Stimulated activated CD8-positive, alpha-beta memory T cell treated with anti-CD3 and anti-CD28 coated beads, Interleukin-15, amount 100 ng/mL, for 48 hours (primary cell): ENCODE measurements at regions not wholly inside any gene's neighbourhood (a gene's known extent, or its start where the extent isn't known, plus 50 kb on each side); places are given as distances from the start of the nearest gene placed in this dataset.
A peak's percentile ranks its signal among the peaks of the same experiment; 100 is the strongest.
"Not testable (repeated sequence)": the region's sequence is repeated elsewhere in the genome, so short reads cannot be mapped to it uniquely, and the experiment has no call there.

Experiments used
- DNase-seq, 2 donors: peaks; one replicate each; pipeline ENCODE4 v3.0.0-alpha.2; 2020; ENCODE audit warnings: low read depth in 2 of 2

DNA sequence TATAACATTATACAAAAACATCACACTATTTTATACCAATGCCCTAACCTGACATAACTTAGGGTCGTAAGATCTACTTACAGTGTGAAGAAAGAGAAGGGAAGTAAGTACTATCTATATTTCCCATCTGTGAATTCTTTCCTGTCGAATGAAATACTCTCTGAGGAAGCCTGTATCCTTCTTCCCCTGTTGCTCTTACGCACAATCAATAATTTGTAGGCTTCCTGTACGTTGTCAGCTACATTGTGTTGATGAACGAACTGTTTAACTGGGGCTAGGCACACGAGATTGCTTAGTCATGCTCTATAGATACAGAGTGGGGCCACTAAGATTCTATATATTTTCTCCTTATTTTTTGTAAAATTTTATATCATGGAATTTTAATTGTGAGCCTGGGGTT, 1125.0 kb upstream of the CELF4 start:
- no peak for DNase-seq

DNA sequence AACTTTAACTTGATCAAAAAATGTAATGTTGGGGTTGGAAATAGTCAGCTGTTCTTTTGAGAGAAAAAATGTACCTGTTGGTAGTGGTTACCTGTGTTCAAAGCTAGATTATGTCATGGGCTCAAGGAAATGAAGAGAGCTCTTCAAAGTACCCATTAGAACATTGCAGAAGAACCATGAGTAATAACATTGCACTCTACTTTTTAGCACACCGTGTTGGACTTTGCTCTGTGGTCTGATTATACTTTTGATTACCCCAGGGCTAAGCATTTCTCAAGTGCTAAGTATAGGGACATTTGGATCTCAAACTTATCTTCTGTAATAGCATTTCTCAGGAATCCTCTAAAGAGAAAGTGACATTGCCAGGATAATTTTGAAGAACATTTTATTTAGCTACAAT, 1122.8 kb upstream of the CELF4 start:
- DNase-seq: no peak

GRCh38 chr18:38670486-38670885, 1104.9 kb upstream of the CELF4 start:
- DNase-seq: no peak

GRCh38 chr18:38664929-38665328, 1099.3 kb upstream of the CELF4 start:
- DNase-seq: no peak

GRCh38 chr18:38663682-38664081, 1098.1 kb upstream of the CELF4 start:
- no peak for DNase-seq

GRCh38 chr18:38663270-38663669, 1097.7 kb upstream of the CELF4 start:
- DNase-seq: no peak

- no peak for DNase-seq
Observed at GRCh38 chr18:38654946-38655345, 1089.3 kb upstream of the CELF4 start.

GRCh38 chr18:38651736-38652135, 1086.1 kb upstream of the CELF4 start:
- no peak for DNase-seq

GRCh38 chr18:38648179-38648578, 1082.6 kb upstream of the CELF4 start:
- no peak for DNase-seq

DNA sequence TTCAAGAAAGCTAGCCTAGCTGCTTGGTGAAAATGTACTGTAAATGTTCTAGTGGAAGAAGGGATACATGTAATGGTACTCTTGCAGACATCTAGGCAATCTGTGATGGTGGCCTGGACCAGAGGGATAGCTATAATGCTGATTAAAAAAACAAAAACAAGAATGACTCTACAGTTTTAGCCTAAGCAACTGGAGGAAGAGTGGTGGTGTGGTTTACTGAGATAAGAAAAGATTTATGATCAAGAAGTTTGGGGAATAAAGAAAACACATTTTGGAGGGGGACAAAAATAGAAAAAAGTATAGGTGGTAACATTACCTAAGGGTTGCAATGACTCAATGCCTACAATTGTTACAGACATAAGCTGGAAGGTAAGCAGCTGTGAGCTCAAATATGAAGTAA, 1080.7 kb upstream of the CELF4 start:
- no peak for DNase-seq

- DNase-seq: no peak
Observed at GRCh38 chr18:38644875-38645641, 1079.5 kb upstream of the CELF4 start.

DNA sequence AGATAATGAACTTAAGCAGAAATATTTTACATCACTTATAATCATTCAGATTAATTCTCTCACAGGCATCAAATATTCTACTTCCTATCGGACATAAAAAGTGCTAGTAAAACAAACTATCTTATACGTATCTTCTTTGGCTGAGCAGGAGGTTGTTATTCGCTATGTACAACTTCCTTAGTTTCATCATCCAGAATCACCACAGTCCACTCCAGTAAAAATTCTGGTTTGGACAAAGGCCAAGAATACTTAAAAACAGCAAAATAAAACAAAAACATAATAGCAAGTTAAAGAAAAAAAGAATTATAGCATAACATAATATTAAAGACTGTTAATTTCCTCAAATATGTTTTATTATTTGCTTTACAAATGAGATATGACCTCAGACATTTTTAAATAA, 1077.1 kb upstream of the CELF4 start:
- no peak for DNase-seq

- not testable (repeated sequence) for DNase-seq
Observed at GRCh38 chr18:38639700-38640099, 1074.1 kb upstream of the CELF4 start.

DNA sequence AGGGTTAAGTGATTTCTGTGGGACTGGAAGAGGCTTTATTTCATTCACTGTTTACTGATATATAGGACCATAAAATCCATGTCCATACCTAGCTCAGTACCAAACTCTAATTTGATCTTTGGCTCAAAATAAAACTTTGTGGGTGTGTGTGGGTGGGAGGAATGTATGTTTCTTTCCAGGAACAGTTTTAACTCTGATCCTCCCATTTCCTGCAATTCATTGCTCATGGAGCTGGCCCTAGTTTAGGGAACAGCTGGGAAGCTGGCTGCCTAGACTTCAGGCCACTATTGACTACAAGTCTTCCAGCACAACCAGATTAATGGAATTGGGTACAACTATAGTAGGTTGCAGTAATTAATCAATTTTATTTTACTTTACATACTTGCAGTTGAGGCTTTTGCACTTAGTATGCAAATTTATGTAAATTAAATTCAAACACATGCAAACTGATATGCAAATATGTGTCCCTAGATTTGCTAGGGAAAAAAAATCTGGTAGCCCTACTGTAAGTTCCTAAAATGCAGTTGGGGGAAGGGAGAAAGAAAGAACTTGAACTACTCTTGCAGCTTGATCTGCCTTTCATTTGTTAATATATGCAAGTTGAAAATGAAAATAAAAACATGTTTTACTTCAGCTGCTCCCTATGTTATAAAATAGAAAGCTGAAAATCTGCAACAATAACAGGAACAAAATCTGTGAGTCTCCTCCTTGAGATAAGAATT, 1070.3 kb upstream of the CELF4 start:
- DNase-seq: no peak

DNA sequence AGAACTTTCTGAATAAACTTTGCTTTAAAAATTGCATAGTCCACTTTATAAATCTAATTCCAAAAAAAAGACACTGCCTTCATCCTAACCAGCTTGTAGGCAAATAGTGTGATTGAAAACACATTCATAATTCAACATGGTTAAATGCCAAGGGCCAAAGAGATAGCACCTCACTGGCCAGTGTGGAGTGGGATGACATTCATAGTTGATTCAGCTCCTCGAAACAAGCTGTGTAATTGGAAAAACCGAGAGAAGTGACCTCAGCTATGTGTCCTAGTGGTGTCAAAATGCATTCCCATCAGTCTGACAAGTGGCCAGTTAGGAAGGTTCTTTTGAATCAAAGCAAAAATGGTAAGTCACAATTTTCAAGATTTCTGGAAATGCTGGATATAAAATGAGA, 1068.5 kb upstream of the CELF4 start:
- no peak for DNase-seq

DNA sequence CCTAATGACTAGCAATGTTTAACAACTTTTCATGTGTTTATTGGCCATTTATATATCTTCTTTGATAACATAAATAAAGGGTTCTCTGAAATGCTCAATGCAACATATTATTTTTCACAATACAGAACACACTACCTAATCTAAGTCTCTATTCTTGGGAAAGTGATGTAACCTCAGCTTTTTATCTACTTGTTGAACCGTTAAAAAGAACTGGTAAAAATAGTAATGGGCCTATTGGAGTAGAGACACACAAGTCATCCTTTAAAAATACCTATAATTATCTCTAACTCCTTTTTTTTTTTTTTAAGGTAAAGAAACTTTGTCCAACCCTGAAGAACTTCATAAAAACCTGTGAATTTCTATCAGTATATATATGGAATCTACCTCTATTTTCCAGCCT, 1067.7 kb upstream of the CELF4 start:
- no peak for DNase-seq

- DNase-seq: no peak
Observed at GRCh38 chr18:38619129-38619528, 1053.5 kb upstream of the CELF4 start.

DNA sequence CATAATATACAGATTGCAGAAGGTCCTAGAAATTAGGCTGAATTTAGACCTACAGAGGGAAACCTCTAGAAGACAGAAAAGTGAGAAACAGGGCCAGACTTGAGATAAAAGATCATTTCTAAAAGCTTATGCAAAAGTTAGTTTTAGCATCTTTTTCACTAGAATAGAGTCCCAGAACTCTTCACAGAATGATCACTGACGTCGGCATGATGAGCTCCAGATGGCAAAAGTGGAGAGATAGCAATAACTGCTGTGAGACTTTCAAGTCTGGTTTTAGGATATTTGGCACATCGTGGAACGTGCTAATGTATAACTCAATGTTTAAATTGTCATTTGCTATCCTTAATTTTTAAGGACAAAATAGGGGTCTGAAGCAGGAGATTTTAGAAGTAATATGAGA, 1050.7 kb upstream of the CELF4 start:
- DNase-seq: no peak

GRCh38 chr18:38612904-38613303, 1047.3 kb upstream of the CELF4 start:
- no peak for DNase-seq

DNA sequence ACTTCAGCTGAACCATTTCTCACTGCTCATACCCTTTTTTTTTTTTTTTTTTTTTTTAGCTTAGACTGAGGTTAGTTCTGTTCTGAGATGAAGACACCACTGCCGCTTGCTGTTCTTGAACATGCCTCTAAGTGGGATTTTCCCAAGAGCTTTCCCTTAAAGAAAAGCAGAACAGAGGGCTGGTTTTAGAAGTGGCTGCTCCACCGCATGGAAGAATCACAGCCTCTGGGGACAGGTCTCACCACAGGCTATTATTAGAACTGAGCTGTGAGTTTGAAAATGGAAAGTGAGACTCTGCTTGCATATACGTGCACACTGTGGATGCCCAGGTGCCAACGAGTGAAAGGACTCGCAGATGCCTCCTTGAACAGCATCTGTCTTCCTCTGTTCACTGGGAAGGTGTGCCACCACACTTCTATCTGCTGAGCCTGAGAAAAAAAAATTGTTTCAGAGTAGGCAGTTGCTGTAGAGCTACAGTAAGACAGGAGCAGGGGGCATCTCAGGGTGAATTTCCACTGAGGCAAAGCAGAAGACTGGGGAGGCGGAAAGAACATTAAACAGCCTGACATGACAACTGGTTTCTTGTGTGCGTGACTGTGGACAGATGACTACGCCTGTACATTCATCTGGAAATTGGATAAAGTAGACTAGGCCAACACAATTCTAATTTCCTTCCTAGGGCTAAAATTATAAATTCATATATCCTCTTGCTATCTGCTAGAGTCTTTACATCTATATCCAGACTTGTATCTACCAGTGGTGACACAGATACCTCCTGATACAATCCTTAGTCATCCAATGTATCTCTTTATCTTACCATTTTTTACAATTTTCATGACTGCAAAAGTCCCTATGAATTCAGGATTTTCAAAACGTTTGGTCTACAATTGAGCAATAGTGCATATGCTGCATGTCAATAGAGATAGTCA, 1045.7 kb upstream of the CELF4 start:
- DNase-seq: peak in 1 of 2 donors; percentile 5

GRCh38 chr18:38606841-38607240, 1041.2 kb upstream of the CELF4 start:
- DNase-seq: no peak

DNA sequence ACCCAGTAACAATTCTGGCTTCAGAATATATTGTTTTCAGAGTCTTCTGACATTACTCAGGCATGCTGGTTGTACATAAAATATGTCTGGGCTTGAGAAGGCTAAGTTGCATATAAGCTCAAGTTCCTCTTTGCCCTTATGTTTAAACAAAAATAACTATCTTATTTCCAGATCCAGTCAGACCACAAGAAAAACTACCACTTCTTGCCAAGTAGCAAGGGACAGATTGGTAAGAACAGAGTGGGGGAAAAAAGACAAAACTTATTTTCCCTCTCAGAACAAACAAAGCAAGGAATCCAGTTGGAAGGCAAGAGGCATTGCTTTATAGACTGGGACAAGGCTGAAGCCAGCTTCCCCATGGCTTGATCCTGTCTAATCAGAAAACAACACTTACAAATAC, 1036.7 kb upstream of the CELF4 start:
- no peak for DNase-seq
